HG03139 (cell line): ENCODE measurements at regions not wholly inside any gene's neighbourhood (a gene's known extent, or its start where the extent isn't known, plus 50 kb on each side); places are given as distances from the start of the nearest gene placed in this dataset.
"Not testable (repeated sequence)": the region's sequence is repeated elsewhere in the genome, so short reads cannot be mapped to it uniquely, and the experiment has no call there.

Experiments
- ATAC-seq: cut with Tn5 transposase; IDR thresholded peaks from one replicate; pipeline ENCODE4 v1.9.1; 2021; ENCODE audit not compliant: unreplicated experiment

GRCh38 chrX:40852586-40852985, 117.2 kb upstream of the MED14 start:
- no peak for ATAC-seq

GRCh38 chrX:40853004-40853815, 117.9 kb upstream of the MED14 start:
- no peak for ATAC-seq

GRCh38 chrX:40853816-40854123, 118.4 kb upstream of the MED14 start:
- ATAC-seq, result no peak

- ATAC-seq, result no peak
Measured at GRCh38 chrX:40854242-40854641, 118.9 kb upstream of the MED14 start.

GRCh38 chrX:40855411-40855810, 120.1 kb upstream of the MED14 start:
- no peak for ATAC-seq

GRCh38 chrX:40855932-40856515, 120.7 kb upstream of the MED14 start:
- ATAC-seq, result no peak

GRCh38 chrX:40861952-40862554, 126.7 kb upstream of the MED14 start:
- ATAC-seq, result not testable (repeated sequence)

- ATAC-seq, result not testable (repeated sequence)
Measured at GRCh38 chrX:40863260-40863659, 127.9 kb upstream of the MED14 start.

GRCh38 chrX:40863671-40864070, 128.3 kb upstream of the MED14 start:
- no peak for ATAC-seq

- ATAC-seq, result no peak
Measured at GRCh38 chrX:40864972-40865371, 129.6 kb upstream of the MED14 start.

GRCh38 chrX:40866893-40867292, 131.6 kb upstream of the MED14 start:
- no peak for ATAC-seq

- ATAC-seq, result no peak
Measured at GRCh38 chrX:40867352-40867751, 132.0 kb upstream of the MED14 start.

GRCh38 chrX:40868868-40869267, 133.5 kb upstream of the MED14 start:
- no peak for ATAC-seq

- not testable (repeated sequence) for ATAC-seq
Measured at GRCh38 chrX:40870982-40871381, 135.6 kb upstream of the MED14 start.

GRCh38 chrX:40871385-40872082, 136.2 kb upstream of the MED14 start:
- ATAC-seq, result peak; percentile 47

GRCh38 chrX:40872351-40872750, 137.0 kb upstream of the MED14 start:
- no peak for ATAC-seq

- no peak for ATAC-seq
Measured at GRCh38 chrX:40875476-40875875, 140.1 kb upstream of the MED14 start.

GRCh38 chrX:40877887-40878286, 142.5 kb upstream of the MED14 start:
- no peak for ATAC-seq

- no peak for ATAC-seq
Measured at GRCh38 chrX:40878766-40879165, 143.4 kb upstream of the MED14 start.

GRCh38 chrX:40879172-40879571, 143.8 kb upstream of the MED14 start:
- not testable (repeated sequence) for ATAC-seq

GRCh38 chrX:40880712-40881111, 145.4 kb upstream of the MED14 start:
- no peak for ATAC-seq
